HCT116 (cell line): ENCODE measurements at regions not wholly inside any gene's neighbourhood (a gene's known extent, or its start where the extent isn't known, plus 50 kb on each side); places are given as distances from the start of the nearest gene placed in this dataset.

Source experiments
- ATAC-seq: fragments of 200-7000 bp; cut with Tn5 transposase; 2 replicates; pipeline ENCODE4 v1.9.1; 2020; ENCODE audit warnings: mild to moderate bottlenecking, moderate library complexity
- BruUV-seq: library from RNA; stranded (reverse); fragments of 400-500 nt; replicated peaks from 2 replicates; lab custom pipeline; 2021; lab: Mats Ljungman, UMichigan
- CTCF ChIA-PET: fragments of 300-600 bp; sonication (Branson Sonifier 250); formaldehyde crosslinking; loops from one replicate; lab custom pipeline; 2021; ENCODE audit warnings: antibody characterized with exemption; lab: Charles Lee
- POLR2A ChIA-PET: fragments of 300-600, 350-600 bp; sonication (Branson Sonifier 250); formaldehyde crosslinking; loops from one replicate; lab custom pipeline; 2021; ENCODE audit warnings: antibody characterized with exemption; lab: Charles Lee
- RAD21 ChIA-PET, 2 experiments: fragments of 300-600 bp; sonication (Branson Sonifier 250); formaldehyde crosslinking; loops; one replicate each; lab custom pipeline; 2023; ENCODE audit warnings: low total read pairs in 2 of 2; ENCODE audit not compliant: uncharacterized antibody in 2 of 2, unreplicated experiment in 2 of 2, low non-redundant PET in 1 of 2; lab: Charles Lee
- DNase-seq: peaks from one replicate; pipeline ENCODE4 v3.0.0-alpha.2; 2010; ENCODE audit warnings: low read depth, low spot score
- H2AFZ ChIP-seq: fragments of 200-600 bp; shearing (Covaris generic), sonication (generic); 2 replicates; pipeline ENCODE4 v1.6.1; 2017; ENCODE audit warnings: low read depth, mixed run types, mixed read lengths, antibody characterized with exemption, low read length; ENCODE audit not compliant: poor library complexity, severe bottlenecking
- H3K27ac ChIP-seq: 2 replicates; pipeline ENCODE4 v1.5.1; 2012; ENCODE audit warnings: low read depth, low read length
- H3K27me3 ChIP-seq: fragments of 200-600 bp; sonication (generic); 2 replicates; pipeline ENCODE4 v1.6.1; 2016; ENCODE audit warnings: mixed run types, low read length, mixed read lengths; ENCODE audit not compliant: insufficient read depth
- H3K36me3 ChIP-seq, 2 experiments: fragments of 200-500 bp in 1 of 2; fragments of 200-600 bp in 1 of 2; sonication (Bioruptor generic) in 1 of 2; sonication (generic) in 1 of 2; 2 replicates each; pipeline versions ENCODE4 v1.5.1 to v1.6.1; 2014 to 2016; ENCODE audit warnings: low read length in 2 of 2, inconsistent platforms in 1 of 2, mixed read lengths in 1 of 2, mixed run types in 1 of 2; ENCODE audit not compliant: insufficient read depth in 2 of 2, control insufficient read depth in 1 of 2
- H3K4me1 ChIP-seq, 2 experiments: fragments of 200-600 bp in 1 of 2; sonication (generic) in 1 of 2; 2 replicates each; pipeline versions ENCODE4 v1.5.1 to v1.6.1; 2012 to 2017; ENCODE audit warnings: low read length in 2 of 2, inconsistent platforms in 1 of 2, mild to moderate bottlenecking in 1 of 2, mixed read lengths in 1 of 2, mixed run types in 1 of 2, moderate library complexity in 1 of 2; ENCODE audit not compliant: insufficient read depth in 2 of 2, control insufficient read depth in 1 of 2
- H3K4me2 ChIP-seq: fragments of 200-600 bp; sonication (generic); 2 replicates; pipeline ENCODE4 v1.6.1; 2017; ENCODE audit warnings: mixed run types, low read length, mixed read lengths
- H3K4me3 ChIP-seq, 2 experiments: fragments of 200-600 bp in 1 of 2; sonication (generic) in 1 of 2; replicated peaks in 1 of 2; 2 replicates each; pipeline ENCODE4 v1.5.1; 2011 to 2016; ENCODE audit warnings: low read length in 2 of 2, control low read depth in 1 of 2, low read depth in 1 of 2, mild to moderate bottlenecking in 1 of 2, mixed read lengths in 1 of 2, mixed run types in 1 of 2
- H3K79me2 ChIP-seq: fragments of 200-600 bp; sonication (generic); 2 replicates; pipeline ENCODE4 v1.6.1; 2017; ENCODE audit warnings: mild to moderate bottlenecking, mixed run types, low read length, moderate library complexity, mixed read lengths; ENCODE audit not compliant: insufficient read depth
- H3K9ac ChIP-seq: fragments of 200-600 bp; sonication (generic); 2 replicates; pipeline ENCODE4 v1.6.1; 2016; ENCODE audit warnings: low read length, mixed read lengths
- H3K9me2 ChIP-seq: fragments of 200-600 bp; sonication (generic), shearing (Covaris generic); 2 replicates; pipeline ENCODE4 v1.6.1; 2017; ENCODE audit warnings: mixed run types, mild to moderate bottlenecking, moderate library complexity; ENCODE audit not compliant: insufficient read depth
- H3K9me3 ChIP-seq, 2 experiments: fragments of 200-500 bp in 1 of 2; fragments of 200-600 bp in 1 of 2; sonication (Bioruptor generic) in 1 of 2; sonication (generic) in 1 of 2; 2 replicates each; pipeline ENCODE4 v1.6.1; 2014 to 2017; ENCODE audit warnings: low read length in 2 of 2, mixed read lengths in 2 of 2, inconsistent platforms in 1 of 2, low read depth in 1 of 2, mild to moderate bottlenecking in 1 of 2, mixed run types in 1 of 2, moderate library complexity in 1 of 2; ENCODE audit not compliant: control insufficient read depth in 1 of 2, insufficient read depth in 1 of 2
- H4K20me1 ChIP-seq: fragments of 200-600 bp; sonication (generic), shearing (Covaris generic); 2 replicates; pipeline ENCODE4 v1.6.1; 2017; ENCODE audit warnings: mixed run types, mild to moderate bottlenecking, moderate library complexity; ENCODE audit not compliant: insufficient read depth
- CBX3 ChIP-seq: IDR thresholded peaks from 2 replicates; pipeline ENCODE4 v1.6.1; 2012; ENCODE audit warnings: low read depth
- CEBPB ChIP-seq: IDR thresholded peaks from 2 replicates; pipeline ENCODE4 v1.6.1; 2012; ENCODE audit warnings: low read depth
- EGR1 ChIP-seq: IDR thresholded peaks from 2 replicates; pipeline ENCODE4 v1.6.1; 2012; ENCODE audit warnings: low read depth
- ELF1 ChIP-seq: IDR thresholded peaks from 2 replicates; pipeline ENCODE4 v1.6.1; 2012; ENCODE audit warnings: low read depth, borderline replicate concordance
- EZH2 ChIP-seq: fragments of 200-600 bp; sonication (generic); IDR thresholded peaks from 2 replicates; pipeline ENCODE4 v1.6.1; 2017; ENCODE audit warnings: antibody characterized with exemption, mixed run types
- EZH2phosphoT487 ChIP-seq: fragments of 200-600 bp; IDR thresholded peaks from 2 replicates; pipeline ENCODE4 v1.6.1; 2018; ENCODE audit warnings: antibody characterized with exemption, borderline replicate concordance
- JUND ChIP-seq: IDR thresholded peaks from 2 replicates; pipeline ENCODE4 v1.6.1; 2012
- POLR2A ChIP-seq: IDR thresholded peaks from 2 replicates; pipeline ENCODE4 v1.7.0; 2011; ENCODE audit warnings: borderline replicate concordance; ENCODE audit not compliant: insufficient read depth, insufficient read length; ENCODE audit errors: extremely low read depth
- POLR2AphosphoS5 ChIP-seq: IDR thresholded peaks from 2 replicates; pipeline ENCODE4 v1.6.1; 2011; ENCODE audit warnings: mild to moderate bottlenecking, low read depth, low read length, moderate library complexity
- REST ChIP-seq: IDR thresholded peaks from 2 replicates; pipeline ENCODE4 v1.6.1; 2012; ENCODE audit warnings: low read depth
- SIN3A ChIP-seq: IDR thresholded peaks from 2 replicates; pipeline ENCODE4 v1.6.1; 2012; ENCODE audit warnings: low read depth
- SP1 ChIP-seq: IDR thresholded peaks from 2 replicates; pipeline ENCODE4 v1.6.1; 2012; ENCODE audit warnings: low read depth
- SRF ChIP-seq: IDR thresholded peaks from 2 replicates; pipeline ENCODE4 v1.6.1; 2012; ENCODE audit warnings: low read depth
- TCF7L2 ChIP-seq: IDR thresholded peaks from 2 replicates; pipeline ENCODE4 v1.7.0; 2011; ENCODE audit warnings: borderline replicate concordance, inconsistent platforms; ENCODE audit not compliant: insufficient read depth, insufficient read length; ENCODE audit errors: extremely low read depth
- YY1 ChIP-seq: IDR thresholded peaks from 2 replicates; pipeline ENCODE4 v1.6.1; 2011; ENCODE audit warnings: low read length, low read depth, moderate library complexity, mild to moderate bottlenecking; ENCODE audit not compliant: insufficient replicate concordance; ENCODE audit errors: extremely low read depth
- ZBTB33 ChIP-seq: IDR thresholded peaks from 2 replicates; pipeline ENCODE4 v1.6.1; 2011; ENCODE audit warnings: mild to moderate bottlenecking, low read length, moderate library complexity; ENCODE audit not compliant: insufficient replicate concordance; ENCODE audit errors: extremely low read depth
- ZFX ChIP-seq: fragments of 450-650 bp; IDR thresholded peaks from 2 replicates; pipeline ENCODE4 v1.6.1; 2017
- intact Hi-C: fragments of 100-400 bp; cut with micrococcal nuclease; formaldehyde crosslinking; loops from 2 replicates; pipeline ENCODE4 v1.10.0; 2022
- TF ChIP-seq, protein P1 (sequence below): IDR thresholded peaks from 2 replicates; pipeline ENCODE4 v1.6.1; 2012
- TF ChIP-seq, protein P2 (sequence below), 3 experiments: fragments of 200-600 bp in 1 of 3; sonication (generic) in 1 of 3; IDR thresholded peaks in 2 of 3; conservative IDR thresholded peaks in 1 of 3; 2 replicates each; pipeline ENCODE4 v1.5.1; 2012 to 2017; ENCODE audit warnings: low read depth in 2 of 3, low read length in 2 of 3, antibody characterized with exemption in 1 of 3, borderline replicate concordance in 1 of 3, control low read depth in 1 of 3, mild to moderate bottlenecking in 1 of 3, mixed read lengths in 1 of 3, mixed run types in 1 of 3, moderate library complexity in 1 of 3; ENCODE audit not compliant: insufficient read depth in 1 of 3

DNA sequence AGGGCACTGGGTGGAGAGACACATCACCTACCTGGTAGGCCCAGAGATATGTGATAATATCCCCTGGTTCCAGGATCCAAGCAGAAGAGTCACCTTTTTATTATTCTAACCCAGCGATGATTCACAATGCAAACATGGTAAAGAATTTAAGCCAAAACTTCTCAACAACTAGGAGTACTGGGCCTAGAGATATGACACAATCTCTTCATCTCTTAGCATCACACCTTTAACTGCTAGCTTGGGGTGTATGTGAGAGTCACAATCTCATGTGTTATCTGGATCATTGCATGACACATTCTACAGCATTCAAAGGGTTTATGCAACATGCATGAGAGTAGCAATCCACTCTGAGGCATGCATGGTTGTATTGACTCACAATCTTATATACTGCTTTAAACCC lies 1109.0 kb upstream of the AMELY start:
- Histone ChIP-seq H3K9me3 (no peaks in the 10 kb centered on the region), H3K4me2 (no peak overlapping the region), H3K4me3 (no peak overlapping the region), H3K9me2 (no peaks in the 10 kb centered on the region), H4K20me1 (no peaks in the 10 kb centered on the region), H3K36me3 (no peaks in the 10 kb centered on the region), H3K27me3 (no peaks in the 10 kb centered on the region), H2AFZ (no peak overlapping the region), H3K79me2 (no peaks in the 10 kb centered on the region), H3K9ac (no peak overlapping the region), H3K27ac (no peak overlapping the region), H3K4me1 (no peaks in the 10 kb centered on the region)
- TF ChIP-seq YY1 (no peak), SIN3A (no peak), POLR2AphosphoS5 (no peak), JUND (no peak), POLR2A (no peak), ZBTB33 (no peak), ELF1 (no peak), EGR1 (no peak), TCF7L2 (no peak), ZFX (no peak), CBX3 (no peak), REST (no peak), EZH2 (no peak), SP1 (no peak), CEBPB (no peak), SRF (no peak), EZH2phosphoT487 (no peak)
- TF ChIP-seq, protein P1, sequence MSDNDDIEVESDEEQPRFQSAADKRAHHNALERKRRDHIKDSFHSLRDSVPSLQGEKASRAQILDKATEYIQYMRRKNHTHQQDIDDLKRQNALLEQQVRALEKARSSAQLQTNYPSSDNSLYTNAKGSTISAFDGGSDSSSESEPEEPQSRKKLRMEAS, result no peak
- TF ChIP-seq, protein P2, sequence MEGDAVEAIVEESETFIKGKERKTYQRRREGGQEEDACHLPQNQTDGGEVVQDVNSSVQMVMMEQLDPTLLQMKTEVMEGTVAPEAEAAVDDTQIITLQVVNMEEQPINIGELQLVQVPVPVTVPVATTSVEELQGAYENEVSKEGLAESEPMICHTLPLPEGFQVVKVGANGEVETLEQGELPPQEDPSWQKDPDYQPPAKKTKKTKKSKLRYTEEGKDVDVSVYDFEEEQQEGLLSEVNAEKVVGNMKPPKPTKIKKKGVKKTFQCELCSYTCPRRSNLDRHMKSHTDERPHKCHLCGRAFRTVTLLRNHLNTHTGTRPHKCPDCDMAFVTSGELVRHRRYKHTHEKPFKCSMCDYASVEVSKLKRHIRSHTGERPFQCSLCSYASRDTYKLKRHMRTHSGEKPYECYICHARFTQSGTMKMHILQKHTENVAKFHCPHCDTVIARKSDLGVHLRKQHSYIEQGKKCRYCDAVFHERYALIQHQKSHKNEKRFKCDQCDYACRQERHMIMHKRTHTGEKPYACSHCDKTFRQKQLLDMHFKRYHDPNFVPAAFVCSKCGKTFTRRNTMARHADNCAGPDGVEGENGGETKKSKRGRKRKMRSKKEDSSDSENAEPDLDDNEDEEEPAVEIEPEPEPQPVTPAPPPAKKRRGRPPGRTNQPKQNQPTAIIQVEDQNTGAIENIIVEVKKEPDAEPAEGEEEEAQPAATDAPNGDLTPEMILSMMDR (IDR thresholded peaks at IDR 0.05 in 2 of 3, conservative IDR thresholded peaks at IDR 0.05 in 1 of 3; ENCODE audit: borderline replicate concordance in 1 of 3, insufficient read depth in 1 of 3, low read depth in 2 of 3, low read length in 2 of 3), result no peak
- no TSS peak for BruUV-seq
- CTCF ChIA-PET, result no interaction called here
- intact Hi-C loops, result no loop called here
- DNase-seq, result no peak
- no peak for ATAC-seq
- RAD21 ChIA-PET, result no interaction called here
- POLR2A ChIA-PET, result no interaction called here
